Panc1 (cell line): ENCODE measurements at regions not wholly inside any gene's neighbourhood (a gene's known extent, or its start where the extent isn't known, plus 50 kb on each side); places are given as distances from the start of the nearest gene placed in this dataset.

Experiments used
- ATAC-seq: fragments of 200-7000 bp; cut with Tn5 transposase; 2 replicates; pipeline ENCODE4 v1.9.1; 2020; ENCODE audit warnings: mild to moderate bottlenecking, moderate library complexity
- BruUV-seq: library from RNA; stranded (reverse); fragments of 400-500 nt; replicated peaks from 2 replicates; lab custom pipeline; 2021; lab: Mats Ljungman, UMichigan
- CTCF ChIA-PET: fragments of 300-600 bp; sonication (Branson Sonifier 250); formaldehyde crosslinking; loops from one replicate; lab custom pipeline; 2022; ENCODE audit warnings: antibody characterized with exemption; lab: Charles Lee
- POLR2A ChIA-PET: fragments of 300-600 bp; sonication (Branson Sonifier 250); formaldehyde crosslinking; loops from one replicate; lab custom pipeline; 2022; ENCODE audit warnings: antibody characterized with exemption; lab: Charles Lee
- DNase-seq: peaks from one replicate; pipeline ENCODE4 v3.0.0-alpha.2; 2010; ENCODE audit warnings: low read depth, low spot score
- H3K27ac ChIP-seq: 2 replicates; pipeline ENCODE4 v1.5.1; 2011; ENCODE audit warnings: mild to moderate bottlenecking, low read length, inconsistent platforms
- H3K27me3 ChIP-seq: fragments of 200-500 bp; sonication (Bioruptor generic); 2 replicates; pipeline ENCODE4 v1.6.0; 2014; ENCODE audit warnings: low read length, inconsistent platforms; ENCODE audit not compliant: control insufficient read depth, insufficient read depth
- H3K36me3 ChIP-seq: fragments of 200-500 bp; sonication (Bioruptor generic); 2 replicates; pipeline ENCODE4 v1.5.1; 2014; ENCODE audit warnings: inconsistent platforms, mild to moderate bottlenecking, low read length, moderate library complexity; ENCODE audit not compliant: control insufficient read depth, insufficient read depth
- H3K4me1 ChIP-seq: 2 replicates; pipeline ENCODE4 v1.5.1; 2011; ENCODE audit warnings: inconsistent platforms, mild to moderate bottlenecking, low read length, moderate library complexity; ENCODE audit not compliant: control insufficient read depth, insufficient read depth
- H3K4me3 ChIP-seq, 2 experiments: 2 replicates each; pipeline ENCODE4 v1.5.1; 2011 to 2012; ENCODE audit warnings: low read depth in 2 of 2, low read length in 2 of 2, mild to moderate bottlenecking in 2 of 2, inconsistent platforms in 1 of 2, moderate library complexity in 1 of 2
- H3K9me3 ChIP-seq: fragments of 200-500 bp; sonication (Bioruptor generic); 2 replicates; pipeline ENCODE4 v1.5.1; 2014; ENCODE audit warnings: low read depth, mild to moderate bottlenecking, inconsistent platforms, low read length, moderate library complexity; ENCODE audit not compliant: control insufficient read depth, insufficient read depth
- CTCF ChIP-seq: fragments of 450-650 bp; IDR thresholded peaks from 2 replicates; pipeline ENCODE4 v1.5.1; 2017; ENCODE audit warnings: mild to moderate bottlenecking
- POLR2AphosphoS5 ChIP-seq: IDR thresholded peaks from 2 replicates; pipeline ENCODE4 v1.6.1; 2012; ENCODE audit warnings: mild to moderate bottlenecking, low read depth, low read length, moderate library complexity
- REST ChIP-seq, 2 experiments: IDR thresholded peaks; 2 replicates each; pipeline ENCODE4 v1.6.1; 2011 to 2012; ENCODE audit warnings: low read depth in 2 of 2, control low read depth in 1 of 2, low read length in 1 of 2, mild to moderate bottlenecking in 1 of 2, moderate library complexity in 1 of 2; ENCODE audit not compliant: insufficient read depth in 1 of 2
- SIN3A ChIP-seq: IDR thresholded peaks from 2 replicates; pipeline ENCODE4 v1.6.1; 2012; ENCODE audit warnings: low read depth, mild to moderate bottlenecking, low read length, moderate library complexity, borderline replicate concordance; ENCODE audit not compliant: insufficient read depth
- TCF7L2 ChIP-seq: IDR thresholded peaks from 2 replicates; pipeline ENCODE4 v1.6.1; 2011; ENCODE audit warnings: mild to moderate bottlenecking, low read depth, low read length, inconsistent platforms
- in situ Hi-C: cut with HindIII; loops from 2 replicates; pipeline ENCODE4 v1.10.0; 2016; ENCODE audit warnings: low sequenced_read_pairs, low pct_unique_long_range_greater_than_20kb
- intact Hi-C: fragments of 100-400 bp; cut with micrococcal nuclease; formaldehyde crosslinking; loops from one replicate; pipeline ENCODE4 v1.10.0; 2022; ENCODE audit not compliant: unreplicated experiment

DNA sequence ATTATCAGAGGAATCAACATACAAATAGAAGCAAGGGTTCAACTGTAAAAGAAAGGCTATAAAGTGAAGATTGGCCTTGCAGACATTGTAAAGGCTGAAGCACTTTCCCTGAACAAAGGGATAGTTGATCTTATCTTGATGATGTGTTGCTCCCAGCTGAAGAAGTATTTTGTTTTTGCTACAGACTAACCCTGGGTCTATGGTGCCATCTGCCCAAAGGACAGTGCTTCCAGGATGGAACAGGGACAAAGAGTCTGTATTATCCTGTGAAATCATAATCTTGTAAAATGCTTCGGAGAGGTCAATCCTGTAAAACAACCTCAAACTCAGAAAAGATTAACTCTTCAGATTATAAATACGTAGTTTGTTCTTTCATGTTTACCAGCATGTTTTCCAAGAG is 251.7 kb upstream of the ANKRD50 start:
- intact Hi-C loops (no loop called here), in situ Hi-C loops (no loop called here)
- TF ChIP-seq CTCF (no peak), POLR2AphosphoS5 (no peak), TCF7L2 (no peak), REST (IDR thresholded peaks at IDR 0.05; ENCODE audit: insufficient read depth in 1 of 2, low read depth in 2 of 2, low read length in 1 of 2) (no peak), SIN3A (no peak)
- H3K27me3 ChIP-seq = no peaks in the 10 kb centered on the region
- no peaks in the 10 kb centered on the region for H3K4me1 ChIP-seq
- POLR2A ChIA-PET = no interaction called here
- ATAC-seq (no peak), DNase-seq (no peak)
- no peak overlapping the region for H3K27ac ChIP-seq
- CTCF ChIA-PET = no interaction called here
- H3K9me3 ChIP-seq = no peaks in the 10 kb centered on the region
- H3K4me3 ChIP-seq = no peak overlapping the region
- H3K36me3 ChIP-seq = no peaks in the 10 kb centered on the region
- no TSS peak for BruUV-seq

- no TSS peak for BruUV-seq
- TF ChIP-seq CTCF (no peak), SIN3A (no peak), REST (IDR thresholded peaks at IDR 0.05; ENCODE audit: insufficient read depth in 1 of 2, low read depth in 2 of 2, low read length in 1 of 2) (no peak), POLR2AphosphoS5 (no peak), TCF7L2 (no peak)
- in situ Hi-C loops (no loop called here), intact Hi-C loops (no loop called here)
- Histone ChIP-seq H3K4me1 (no peaks in the 10 kb centered on the region), H3K36me3 (no peaks in the 10 kb centered on the region), H3K27ac (no peak overlapping the region), H3K4me3 (no peak overlapping the region), H3K27me3 (no peaks in the 10 kb centered on the region), H3K9me3 (no peaks in the 10 kb centered on the region)
- ChIA-PET CTCF (no interaction called here), POLR2A (no interaction called here)
- DNase-seq (no peak), ATAC-seq (no peak)
Measured at GRCh38 chr4:124961138-124961750, 248.7 kb upstream of the ANKRD50 start.
